ENCODE measurements at regions not wholly inside any gene's neighbourhood (a gene's known extent, or its start where the extent isn't known, plus 50 kb on each side); places are given as distances from the start of the nearest gene placed in this dataset.

DNA sequence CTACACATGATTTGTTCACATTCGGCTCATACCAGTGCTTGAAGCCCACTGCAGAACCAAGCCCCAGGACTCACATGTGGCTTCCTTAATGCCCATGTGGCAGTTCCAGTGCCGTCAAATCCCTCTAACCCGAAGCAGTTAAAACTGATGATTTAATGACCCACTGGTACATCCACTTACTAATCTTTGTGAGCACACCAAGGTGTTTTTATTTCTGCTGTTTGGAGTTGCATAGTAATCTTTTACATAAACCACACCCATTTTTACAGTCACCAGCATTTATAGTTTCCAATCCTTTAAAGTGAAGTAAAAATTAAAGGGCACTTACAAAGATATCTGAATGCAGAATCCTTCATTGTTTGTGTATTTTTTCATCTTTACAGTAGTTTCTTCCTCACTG lies 232.0 kb downstream of the ANKRD60 start:
- Histone ChIP-seq H3K18ac (ENCODE audit: low read depth in 1 of 2, low read length in 2 of 2) (no peak overlapping the region), H3K4ac (ENCODE audit: low read depth in 1 of 2, low read length in 2 of 2) (no peak overlapping the region), H2BK15ac (ENCODE audit: low read depth, poor library complexity, severe bottlenecking) (no peak overlapping the region), H3K9me3 (ENCODE audit: control insufficient read depth, low read length) (no peaks in the 10 kb centered on the region), H3K14ac (ENCODE audit: low read length in 2 of 2) (no peak overlapping the region), H4K8ac (ENCODE audit: low read length) (no peak overlapping the region), H3K4me2 (ENCODE audit: low read length, poor library complexity, severe bottlenecking) (no peak overlapping the region), H2AK5ac (ENCODE audit: low read length, severe bottlenecking) (no peak overlapping the region), H3K79me1 (replicated peaks; ENCODE audit: low read length, poor library complexity, severe bottlenecking) (no peaks in the 10 kb centered on the region), H2AFZ (ENCODE audit: low read depth, low read length) (no peak overlapping the region), H3K23ac (ENCODE audit: low read length in 2 of 2) (no peak overlapping the region), H2BK12ac (ENCODE audit: low read length in 2 of 2) (no peak overlapping the region), H3K27ac (ENCODE audit: low read length, poor library complexity, severe bottlenecking) (no peak overlapping the region), H3K4me1 (ENCODE audit: control insufficient read depth, insufficient read depth, low read depth, low read length) (no peaks in the 10 kb centered on the region), H2BK120ac (ENCODE audit: low read depth, low read length) (no peak overlapping the region), H3K4me3 (ENCODE audit: insufficient read depth in 1 of 2, low read depth in 1 of 2, low read length in 2 of 2) (no peak overlapping the region), H2BK5ac (ENCODE audit: low read depth, low read length, poor library complexity, severe bottlenecking) (no peak overlapping the region), H3K27me3 (ENCODE audit: control insufficient read depth in 1 of 2, insufficient read depth in 1 of 2, low read length in 2 of 2) (peaks cover 0 to 58% of the 10 kb centered on the region in 2 experiments), H4K91ac (ENCODE audit: low read length) (no peak overlapping the region), H3K36me3 (ENCODE audit: control insufficient read depth in 1 of 2, insufficient read depth in 2 of 2, low read depth in 1 of 2, low read length in 2 of 2) (no peaks in the 10 kb centered on the region), H3K9ac (ENCODE audit: low read length) (no peak overlapping the region)
- no peak for DNase-seq
- WGBS: 90% methylated on average over 3 of the region's 3 CpGs

- H3K36me3 ChIP-seq (ENCODE audit: control insufficient read depth in 1 of 2, insufficient read depth in 2 of 2, low read depth in 1 of 2, low read length in 2 of 2): no peaks in the 10 kb centered on the region
- no peak overlapping the region for H2BK120ac ChIP-seq (ENCODE audit: low read depth, low read length)
- H3K27me3 ChIP-seq (ENCODE audit: control insufficient read depth in 1 of 2, insufficient read depth in 1 of 2, low read length in 2 of 2): peaks cover 0 to 51% of the 10 kb centered on the region in 2 experiments
- no peak overlapping the region for H4K8ac ChIP-seq (ENCODE audit: low read length)
- 79% methylated on average over 7 of the region's 8 CpGs for WGBS
- H3K14ac ChIP-seq (ENCODE audit: low read length in 2 of 2): no peak overlapping the region
- no peak for DNase-seq
- no peak overlapping the region for H3K4ac ChIP-seq (ENCODE audit: low read depth in 1 of 2, low read length in 2 of 2)
- H2BK5ac ChIP-seq (ENCODE audit: low read depth, low read length, poor library complexity, severe bottlenecking): no peak overlapping the region
- no peak overlapping the region for H3K18ac ChIP-seq (ENCODE audit: low read depth in 1 of 2, low read length in 2 of 2)
- H3K4me2 ChIP-seq (ENCODE audit: low read length, poor library complexity, severe bottlenecking): no peak overlapping the region
- H2AK5ac ChIP-seq (ENCODE audit: low read length, severe bottlenecking): no peak overlapping the region
- H4K91ac ChIP-seq (ENCODE audit: low read length): no peak overlapping the region
- H3K9ac ChIP-seq (ENCODE audit: low read length): no peak overlapping the region
- H3K79me1 ChIP-seq (replicated peaks; ENCODE audit: low read length, poor library complexity, severe bottlenecking): no peaks in the 10 kb centered on the region
- H3K4me1 ChIP-seq (ENCODE audit: control insufficient read depth, insufficient read depth, low read depth, low read length): no peaks in the 10 kb centered on the region
- no peak overlapping the region for H3K27ac ChIP-seq (ENCODE audit: low read length, poor library complexity, severe bottlenecking)
- H3K9me3 ChIP-seq (ENCODE audit: control insufficient read depth, low read length): no peaks in the 10 kb centered on the region
- H3K4me3 ChIP-seq (ENCODE audit: insufficient read depth in 1 of 2, low read depth in 1 of 2, low read length in 2 of 2): no peak overlapping the region
- H2BK12ac ChIP-seq (ENCODE audit: low read length in 2 of 2): no peak overlapping the region
- H3K23ac ChIP-seq (ENCODE audit: low read length in 2 of 2): no peak overlapping the region
- no peak overlapping the region for H2AFZ ChIP-seq (ENCODE audit: low read depth, low read length)
- no peak overlapping the region for H2BK15ac ChIP-seq (ENCODE audit: low read depth, poor library complexity, severe bottlenecking)
These were observed 233.0 kb downstream of the ANKRD60 start for GRCh38 chr20:57995381-57995977.

DNA sequence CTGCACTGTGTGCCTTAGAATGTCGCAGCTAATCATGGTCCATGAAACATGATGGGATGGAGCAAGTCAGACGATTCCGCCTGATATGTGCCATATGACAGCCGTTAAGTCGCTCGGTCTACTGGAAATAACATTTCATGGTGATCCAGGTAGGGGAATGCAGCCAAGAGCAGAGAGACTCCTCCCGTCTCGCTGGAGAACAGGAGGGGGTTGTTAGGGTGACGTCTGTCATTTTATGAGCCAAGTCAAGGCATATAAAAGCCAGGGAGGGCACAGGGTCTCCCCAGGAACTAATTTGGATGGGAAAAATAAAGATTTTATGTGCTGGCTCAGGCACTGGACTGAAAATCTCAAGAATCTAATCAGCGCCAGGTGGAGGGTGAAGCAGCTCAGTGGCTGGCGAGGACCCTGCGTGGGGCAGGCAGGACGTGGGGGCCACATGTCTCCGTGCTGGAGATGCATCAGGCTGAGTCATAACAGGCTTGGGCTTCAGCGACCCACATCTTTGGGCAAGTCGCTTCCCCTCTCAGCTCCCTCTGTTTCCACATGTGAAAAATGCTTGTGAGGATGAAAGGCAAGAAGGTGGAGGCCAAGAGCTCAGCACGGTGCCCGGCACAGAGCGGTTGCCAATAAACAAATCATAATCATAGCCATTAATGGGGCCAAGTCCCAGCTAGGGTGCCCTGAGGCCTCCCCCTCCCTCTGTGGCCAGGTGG lies 234.6 kb downstream of the ANKRD60 start:
- 79% methylated on average over 17 of the region's 19 CpGs for WGBS

DNA sequence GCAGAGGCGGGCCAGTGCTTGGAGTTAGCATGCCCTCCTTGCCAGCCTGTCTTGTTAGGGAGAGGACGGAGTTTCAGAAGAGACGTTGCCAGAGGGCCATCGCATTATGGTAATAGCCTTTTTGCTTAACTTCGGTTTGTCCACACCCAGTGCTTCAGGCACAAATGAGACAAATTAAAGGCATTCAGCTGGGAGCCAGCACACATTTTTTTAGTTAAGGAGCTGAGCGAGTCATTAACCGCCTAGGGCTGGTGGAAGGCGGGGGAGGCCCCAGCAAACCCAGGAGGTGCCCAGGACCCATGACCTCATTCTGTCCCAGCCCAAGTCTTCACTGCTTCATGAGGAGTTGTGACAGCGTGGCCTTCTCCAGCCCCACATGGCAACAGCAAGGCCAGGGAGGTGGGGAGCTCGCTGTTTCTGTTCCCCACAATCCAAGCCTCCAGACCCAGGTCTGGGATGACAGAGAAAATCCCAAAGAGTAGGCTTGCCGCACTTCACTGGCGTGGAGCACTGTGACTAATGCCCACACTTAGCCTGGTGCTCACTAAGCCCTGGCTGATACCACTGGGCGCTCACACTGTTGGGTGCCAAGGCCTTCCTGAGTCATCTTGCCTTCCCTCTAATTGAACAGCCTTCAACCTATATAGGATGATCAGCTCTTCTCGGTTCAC lies 237.1 kb downstream of the ANKRD60 start:
- Histone ChIP-seq H3K9me3 (ENCODE audit: control insufficient read depth, low read length) (no peaks in the 10 kb centered on the region), H3K18ac (ENCODE audit: low read depth in 1 of 2, low read length in 2 of 2) (no peak overlapping the region), H3K27ac (ENCODE audit: low read length, poor library complexity, severe bottlenecking) (no peak overlapping the region), H3K23ac (ENCODE audit: low read length in 2 of 2) (no peak overlapping the region), H3K4me3 (ENCODE audit: insufficient read depth in 1 of 2, low read depth in 1 of 2, low read length in 2 of 2) (no peak overlapping the region), H3K36me3 (ENCODE audit: control insufficient read depth in 1 of 2, insufficient read depth in 2 of 2, low read depth in 1 of 2, low read length in 2 of 2) (no peaks in the 10 kb centered on the region), H2AK5ac (ENCODE audit: low read length, severe bottlenecking) (no peak overlapping the region), H3K27me3 (ENCODE audit: control insufficient read depth in 1 of 2, insufficient read depth in 1 of 2, low read length in 2 of 2) (peaks cover 0 to 25% of the 10 kb centered on the region in 2 experiments), H3K4me2 (ENCODE audit: low read length, poor library complexity, severe bottlenecking) (no peak overlapping the region), H2BK5ac (ENCODE audit: low read depth, low read length, poor library complexity, severe bottlenecking) (no peak overlapping the region), H3K79me1 (replicated peaks; ENCODE audit: low read length, poor library complexity, severe bottlenecking) (no peaks in the 10 kb centered on the region), H4K8ac (ENCODE audit: low read length) (no peak overlapping the region), H3K4me1 (ENCODE audit: control insufficient read depth, insufficient read depth, low read depth, low read length) (no peaks in the 10 kb centered on the region), H2BK120ac (ENCODE audit: low read depth, low read length) (no peak overlapping the region), H3K9ac (ENCODE audit: low read length) (peak overlapping the region; percentile 52), H2BK15ac (ENCODE audit: low read depth, poor library complexity, severe bottlenecking) (no peak overlapping the region), H2BK12ac (ENCODE audit: low read length in 2 of 2) (no peak overlapping the region), H2AFZ (ENCODE audit: low read depth, low read length) (no peak overlapping the region), H3K14ac (ENCODE audit: low read length in 2 of 2) (no peak overlapping the region), H4K91ac (ENCODE audit: low read length) (no peak overlapping the region), H3K4ac (ENCODE audit: low read depth in 1 of 2, low read length in 2 of 2) (no peak overlapping the region)
- 76% methylated on average over 14 of the region's 14 CpGs for WGBS
- DNase-seq: no peak

More for the DNA sequence above, 234.6 kb downstream of the ANKRD60 start:
- no peak overlapping the region for H3K27ac ChIP-seq (ENCODE audit: low read length, poor library complexity, severe bottlenecking)
- no peak overlapping the region for H3K23ac ChIP-seq (ENCODE audit: low read length in 2 of 2)
- no peak overlapping the region for H4K91ac ChIP-seq (ENCODE audit: low read length)
- no peaks in the 10 kb centered on the region for H3K9me3 ChIP-seq (ENCODE audit: control insufficient read depth, low read length)
- DNase-seq: no peak
- no peak overlapping the region for H3K4me3 ChIP-seq (ENCODE audit: insufficient read depth in 1 of 2, low read depth in 1 of 2, low read length in 2 of 2)
- H3K14ac ChIP-seq (ENCODE audit: low read length in 2 of 2): no peak overlapping the region
- H3K36me3 ChIP-seq (ENCODE audit: control insufficient read depth in 1 of 2, insufficient read depth in 2 of 2, low read depth in 1 of 2, low read length in 2 of 2): no peaks in the 10 kb centered on the region
- H3K4me2 ChIP-seq (ENCODE audit: low read length, poor library complexity, severe bottlenecking): no peak overlapping the region
- H2BK15ac ChIP-seq (ENCODE audit: low read depth, poor library complexity, severe bottlenecking): no peak overlapping the region
- peaks cover 0 to 41% of the 10 kb centered on the region in 2 experiments for H3K27me3 ChIP-seq (ENCODE audit: control insufficient read depth in 1 of 2, insufficient read depth in 1 of 2, low read length in 2 of 2)
- no peak overlapping the region for H2AK5ac ChIP-seq (ENCODE audit: low read length, severe bottlenecking)
- H3K4ac ChIP-seq (ENCODE audit: low read depth in 1 of 2, low read length in 2 of 2): no peak overlapping the region
- no peak overlapping the region for H2BK12ac ChIP-seq (ENCODE audit: low read length in 2 of 2)
- H3K79me1 ChIP-seq (replicated peaks; ENCODE audit: low read length, poor library complexity, severe bottlenecking): no peaks in the 10 kb centered on the region
- H3K18ac ChIP-seq (ENCODE audit: low read depth in 1 of 2, low read length in 2 of 2): no peak overlapping the region
- no peak overlapping the region for H4K8ac ChIP-seq (ENCODE audit: low read length)
- no peaks in the 10 kb centered on the region for H3K4me1 ChIP-seq (ENCODE audit: control insufficient read depth, insufficient read depth, low read depth, low read length)
- H2BK5ac ChIP-seq (ENCODE audit: low read depth, low read length, poor library complexity, severe bottlenecking): no peak overlapping the region
- no peak overlapping the region for H3K9ac ChIP-seq (ENCODE audit: low read length)
- no peak overlapping the region for H2BK120ac ChIP-seq (ENCODE audit: low read depth, low read length)
- no peak overlapping the region for H2AFZ ChIP-seq (ENCODE audit: low read depth, low read length)
